Endodermal cell (in vitro differentiated cells): ENCODE measurements at regions not wholly inside any gene's neighbourhood (a gene's known extent, or its start where the extent isn't known, plus 50 kb on each side); places are given as distances from the start of the nearest gene placed in this dataset.

Experiments
- DNase-seq: peaks from one replicate; pipeline ENCODE4 v3.0.0-alpha.2; 2017
- H3K27ac ChIP-seq: 2 replicates; pipeline ENCODE4 v1.5.1; 2013; ENCODE audit warnings: mild to moderate bottlenecking, low read depth, low read length, moderate library complexity
- H3K27me3 ChIP-seq: 2 replicates; pipeline ENCODE4 v1.6.1; 2013; ENCODE audit warnings: mild to moderate bottlenecking, low read length, moderate library complexity; ENCODE audit not compliant: insufficient read depth, control insufficient read depth, poor library complexity, severe bottlenecking
- H3K36me3 ChIP-seq: 2 replicates; pipeline ENCODE4 v1.7.0; 2013; ENCODE audit warnings: mild to moderate bottlenecking, low read length, moderate library complexity; ENCODE audit not compliant: control insufficient read depth, insufficient read depth
- H3K4me1 ChIP-seq: one replicate; pipeline ENCODE4 v1.7.0; 2013; ENCODE audit warnings: low read length; ENCODE audit not compliant: control insufficient read depth, insufficient read depth
- H3K4me3 ChIP-seq: 2 replicates; pipeline ENCODE4 v1.5.1; 2013; ENCODE audit warnings: mild to moderate bottlenecking, low read length, moderate library complexity
- H3K9ac ChIP-seq: 2 replicates; pipeline ENCODE4 v1.6.1; 2013; ENCODE audit warnings: mild to moderate bottlenecking, low read length, moderate library complexity; ENCODE audit not compliant: poor library complexity, severe bottlenecking; ENCODE audit errors: extremely low read depth
- H3K9me3 ChIP-seq: 2 replicates; pipeline ENCODE4 v1.6.1; 2013; ENCODE audit warnings: mild to moderate bottlenecking, low read length, moderate library complexity; ENCODE audit not compliant: control insufficient read depth
- H3K27ac Mint-ChIP-seq: 2 replicates; pipeline ENCODE4 v1.8.0; 2020; ENCODE audit warnings: mixed read lengths
- H3K27me3 Mint-ChIP-seq: 2 replicates; pipeline ENCODE4 v1.8.0; 2021; ENCODE audit warnings: mild to moderate bottlenecking, mixed read lengths; ENCODE audit not compliant: insufficient read depth
- H3K36me3 Mint-ChIP-seq: 2 replicates; pipeline ENCODE4 v1.8.0; 2020; ENCODE audit warnings: low read depth, mixed read lengths
- H3K4me1 Mint-ChIP-seq: 2 replicates; pipeline ENCODE4 v1.8.0; 2020; ENCODE audit warnings: mixed read lengths
- H3K4me3 Mint-ChIP-seq: 2 replicates; pipeline ENCODE4 v1.8.0; 2020; ENCODE audit warnings: mild to moderate bottlenecking, moderate library complexity, mixed read lengths
- H3K9me3 Mint-ChIP-seq: 2 replicates; pipeline ENCODE4 v1.8.0; 2020; ENCODE audit warnings: mild to moderate bottlenecking, mixed read lengths
- CTCF ChIP-seq: fragments of 200-600 bp; sonication (generic); conservative IDR thresholded peaks from 2 replicates; pipeline ENCODE4 v1.5.0; 2021; ENCODE audit warnings: antibody characterized with exemption, mild to moderate bottlenecking
- WGBS, 2 experiments: methylation state at CpG; one replicate each; pipeline versions ENCODE4 v1.1.5 to v1.1.7; 2013; ENCODE audit warnings: missing lambda C conversion rate in 2 of 2, mixed read lengths in 1 of 2; ENCODE audit not compliant: insufficient coverage in 1 of 2, insufficient read length in 1 of 2; 5-methylcytosine and 5-hydroxymethylcytosine counted together

- Mint-ChIP-seq H3K4me3 (no peak overlapping the region), H3K27ac (no peak overlapping the region), H3K27me3 (no peaks in the 10 kb centered on the region), H3K36me3 (no peaks in the 10 kb centered on the region), H3K4me1 (no peaks in the 10 kb centered on the region), H3K9me3 (peaks cover 10% of the 10 kb centered on the region)
- no peak overlapping the region for H3K27ac ChIP-seq
- DNase-seq = no peak
- no peaks in the 10 kb centered on the region for H3K36me3 ChIP-seq
- H3K9ac ChIP-seq = no peak overlapping the region
- no peaks in the 10 kb centered on the region for H3K4me1 ChIP-seq
- 100% methylated on average over 1 to 2 of the region's 2 CpGs for WGBS, 2 experiments
- H3K27me3 ChIP-seq = no peaks in the 10 kb centered on the region
- peaks cover 6% of the 10 kb centered on the region for H3K9me3 ChIP-seq
- H3K4me3 ChIP-seq = no peak overlapping the region
- TF ChIP-seq CTCF = no peak
Observed at GRCh38 chr2:147567136-147567535, 277.7 kb upstream of the ACVR2A start.

GRCh38 chr2:147560810-147561535 lies 283.9 kb upstream of the ACVR2A start:
- no peaks in the 10 kb centered on the region for H3K36me3 ChIP-seq
- no peak overlapping the region for H3K9ac ChIP-seq
- no peak overlapping the region for H3K4me3 Mint-ChIP-seq
- H3K4me1 Mint-ChIP-seq = peaks cover 2% of the 10 kb centered on the region
- H3K4me3 ChIP-seq = no peak overlapping the region
- 87 to 93% methylated on average over 4 to 5 of the region's 5 CpGs for WGBS, 2 experiments
- H3K27me3 ChIP-seq = no peaks in the 10 kb centered on the region
- no peak for TF ChIP-seq CTCF
- H3K27ac ChIP-seq = no peak overlapping the region
- no peaks in the 10 kb centered on the region for H3K9me3 ChIP-seq
- H3K9me3 Mint-ChIP-seq = no peaks in the 10 kb centered on the region
- DNase-seq = no peak
- H3K4me1 ChIP-seq = no peaks in the 10 kb centered on the region
- no peaks in the 10 kb centered on the region for H3K36me3 Mint-ChIP-seq
- no peaks in the 10 kb centered on the region for H3K27me3 Mint-ChIP-seq
- no peak overlapping the region for H3K27ac Mint-ChIP-seq

- no peak for DNase-seq
- Histone ChIP-seq H3K36me3 (no peaks in the 10 kb centered on the region), H3K27me3 (no peaks in the 10 kb centered on the region), H3K27ac (no peak overlapping the region), H3K9me3 (no peaks in the 10 kb centered on the region), H3K9ac (no peak overlapping the region), H3K4me1 (no peaks in the 10 kb centered on the region), H3K4me3 (no peak overlapping the region)
- no peak overlapping the region for H3K27ac Mint-ChIP-seq
- H3K27me3 Mint-ChIP-seq = no peaks in the 10 kb centered on the region
- TF ChIP-seq CTCF = no peak
- no peak overlapping the region for H3K4me3 Mint-ChIP-seq
- 93 to 96% methylated on average over 4 of the region's 4 CpGs for WGBS, 2 experiments
- H3K36me3 Mint-ChIP-seq = no peaks in the 10 kb centered on the region
- H3K9me3 Mint-ChIP-seq = no peaks in the 10 kb centered on the region
- H3K4me1 Mint-ChIP-seq = peaks cover 2% of the 10 kb centered on the region
Observed at GRCh38 chr2:147559070-147559725, 285.6 kb upstream of the ACVR2A start.
